Activated naive CD8-positive, alpha-beta T cell (primary cell): ENCODE measurements at regions not wholly inside any gene's neighbourhood (a gene's known extent, or its start where the extent isn't known, plus 50 kb on each side); places are given as distances from the start of the nearest gene placed in this dataset.

ENCODE experiments used
- H3K27ac Mint-ChIP-seq: one replicate; pipeline ENCODE4 v1.8.0; 2021; ENCODE audit warnings: mixed read lengths
- H3K27me3 Mint-ChIP-seq: one replicate; pipeline ENCODE4 v1.8.0; 2021; ENCODE audit warnings: mixed read lengths
- H3K36me3 Mint-ChIP-seq: one replicate; pipeline ENCODE4 v1.8.0; 2021; ENCODE audit warnings: mixed read lengths
- H3K4me1 Mint-ChIP-seq: one replicate; pipeline ENCODE4 v1.8.0; 2021; ENCODE audit warnings: low read depth, mixed read lengths
- H3K4me3 Mint-ChIP-seq: one replicate; pipeline ENCODE4 v1.8.0; 2021; ENCODE audit warnings: mild to moderate bottlenecking, mixed read lengths
- H3K9me3 Mint-ChIP-seq: one replicate; pipeline ENCODE4 v1.8.0; 2021; ENCODE audit warnings: low read depth, mixed read lengths

- no peak overlapping the region for H3K27ac Mint-ChIP-seq
- H3K9me3 Mint-ChIP-seq: peaks cover 6% of the 10 kb centered on the region
- H3K36me3 Mint-ChIP-seq: no peaks in the 10 kb centered on the region
- no peaks in the 10 kb centered on the region for H3K4me1 Mint-ChIP-seq
- no peak overlapping the region for H3K4me3 Mint-ChIP-seq
- no peaks in the 10 kb centered on the region for H3K27me3 Mint-ChIP-seq
These were observed 1369.8 kb upstream of the LRRTM3 start for GRCh38 chr10:65556006-65556405.

- Mint-ChIP-seq H3K4me3 (no peak overlapping the region), H3K9me3 (peaks cover 6% of the 10 kb centered on the region), H3K27me3 (no peaks in the 10 kb centered on the region), H3K27ac (no peak overlapping the region), H3K4me1 (no peaks in the 10 kb centered on the region), H3K36me3 (no peaks in the 10 kb centered on the region)
These were observed 1366.5 kb upstream of the LRRTM3 start for GRCh38 chr10:65559369-65559768.

GRCh38 chr10:65565246-65565645, 1360.6 kb upstream of the LRRTM3 start:
- Mint-ChIP-seq H3K27ac (no peak overlapping the region), H3K4me3 (no peak overlapping the region), H3K4me1 (no peaks in the 10 kb centered on the region), H3K27me3 (no peaks in the 10 kb centered on the region), H3K9me3 (no peaks in the 10 kb centered on the region), H3K36me3 (no peaks in the 10 kb centered on the region)

GRCh38 chr10:65566906-65567305, 1358.9 kb upstream of the LRRTM3 start:
- no peak overlapping the region for H3K27ac Mint-ChIP-seq
- H3K4me1 Mint-ChIP-seq: no peaks in the 10 kb centered on the region
- H3K9me3 Mint-ChIP-seq: no peaks in the 10 kb centered on the region
- H3K36me3 Mint-ChIP-seq: no peaks in the 10 kb centered on the region
- no peak overlapping the region for H3K4me3 Mint-ChIP-seq
- H3K27me3 Mint-ChIP-seq: no peaks in the 10 kb centered on the region

GRCh38 chr10:65570143-65571010, 1355.5 kb upstream of the LRRTM3 start:
- no peak overlapping the region for H3K4me3 Mint-ChIP-seq
- H3K27ac Mint-ChIP-seq: no peak overlapping the region
- H3K27me3 Mint-ChIP-seq: no peaks in the 10 kb centered on the region
- H3K4me1 Mint-ChIP-seq: no peaks in the 10 kb centered on the region
- H3K9me3 Mint-ChIP-seq: peaks cover 7% of the 10 kb centered on the region
- no peaks in the 10 kb centered on the region for H3K36me3 Mint-ChIP-seq

- Mint-ChIP-seq H3K27ac (no peak overlapping the region), H3K4me3 (no peak overlapping the region), H3K36me3 (no peaks in the 10 kb centered on the region), H3K4me1 (no peaks in the 10 kb centered on the region), H3K9me3 (peaks cover 7% of the 10 kb centered on the region), H3K27me3 (no peaks in the 10 kb centered on the region)
These were observed 1354.7 kb upstream of the LRRTM3 start for GRCh38 chr10:65571011-65571570.

- no peaks in the 10 kb centered on the region for H3K4me1 Mint-ChIP-seq
- no peak overlapping the region for H3K27ac Mint-ChIP-seq
These were observed 1344.3 kb upstream of the LRRTM3 start for GRCh38 chr10:65581426-65582026.

GRCh38 chr10:65602182-65602865, 1323.5 kb upstream of the LRRTM3 start:
- Mint-ChIP-seq H3K27me3 (no peaks in the 10 kb centered on the region), H3K36me3 (no peaks in the 10 kb centered on the region)

More at GRCh38 chr10:65581426-65582026, 1344.3 kb upstream of the LRRTM3 start:
- no peak overlapping the region for H3K4me3 Mint-ChIP-seq
- peaks cover 8% of the 10 kb centered on the region for H3K9me3 Mint-ChIP-seq
- H3K36me3 Mint-ChIP-seq: no peaks in the 10 kb centered on the region
- H3K27me3 Mint-ChIP-seq: no peaks in the 10 kb centered on the region

GRCh38 chr10:65611592-65611991, 1314.2 kb upstream of the LRRTM3 start:
- no peaks in the 10 kb centered on the region for H3K4me1 Mint-ChIP-seq
- H3K9me3 Mint-ChIP-seq: peaks cover 6% of the 10 kb centered on the region
- H3K27ac Mint-ChIP-seq: no peak overlapping the region
- H3K36me3 Mint-ChIP-seq: no peaks in the 10 kb centered on the region
- no peaks in the 10 kb centered on the region for H3K27me3 Mint-ChIP-seq
- H3K4me3 Mint-ChIP-seq: no peak overlapping the region

More at GRCh38 chr10:65602182-65602865, 1323.5 kb upstream of the LRRTM3 start:
- Mint-ChIP-seq H3K4me1 (no peaks in the 10 kb centered on the region), H3K4me3 (no peak overlapping the region), H3K9me3 (no peaks in the 10 kb centered on the region), H3K27ac (no peak overlapping the region)

GRCh38 chr10:65614956-65615565, 1310.8 kb upstream of the LRRTM3 start:
- Mint-ChIP-seq H3K4me3 (no peak overlapping the region), H3K4me1 (no peaks in the 10 kb centered on the region), H3K9me3 (peaks cover 12% of the 10 kb centered on the region), H3K27me3 (no peaks in the 10 kb centered on the region), H3K36me3 (no peaks in the 10 kb centered on the region), H3K27ac (no peak overlapping the region)

GRCh38 chr10:65618126-65618525, 1307.7 kb upstream of the LRRTM3 start:
- Mint-ChIP-seq H3K9me3 (peaks cover 6% of the 10 kb centered on the region), H3K4me3 (no peak overlapping the region), H3K4me1 (no peaks in the 10 kb centered on the region), H3K27me3 (no peaks in the 10 kb centered on the region), H3K27ac (no peak overlapping the region), H3K36me3 (no peaks in the 10 kb centered on the region)

GRCh38 chr10:65620404-65621048, 1305.3 kb upstream of the LRRTM3 start:
- Mint-ChIP-seq H3K9me3 (peaks cover 6% of the 10 kb centered on the region), H3K27ac (no peak overlapping the region), H3K4me1 (no peaks in the 10 kb centered on the region), H3K36me3 (no peaks in the 10 kb centered on the region), H3K27me3 (no peaks in the 10 kb centered on the region), H3K4me3 (no peak overlapping the region)

GRCh38 chr10:65622608-65623007, 1303.2 kb upstream of the LRRTM3 start:
- peaks cover 6% of the 10 kb centered on the region for H3K9me3 Mint-ChIP-seq
- H3K27ac Mint-ChIP-seq: no peak overlapping the region
- no peak overlapping the region for H3K4me3 Mint-ChIP-seq
- no peaks in the 10 kb centered on the region for H3K4me1 Mint-ChIP-seq
- no peaks in the 10 kb centered on the region for H3K27me3 Mint-ChIP-seq
- no peaks in the 10 kb centered on the region for H3K36me3 Mint-ChIP-seq

- no peaks in the 10 kb centered on the region for H3K27me3 Mint-ChIP-seq
- no peak overlapping the region for H3K27ac Mint-ChIP-seq
- no peaks in the 10 kb centered on the region for H3K4me1 Mint-ChIP-seq
- no peak overlapping the region for H3K4me3 Mint-ChIP-seq
- H3K36me3 Mint-ChIP-seq: no peaks in the 10 kb centered on the region
- H3K9me3 Mint-ChIP-seq: peaks cover 8% of the 10 kb centered on the region
These were observed 1297.2 kb upstream of the LRRTM3 start for GRCh38 chr10:65628493-65629139.
